ENCODE measurements at regions not wholly inside any gene's neighbourhood (a gene's known extent, or its start where the extent isn't known, plus 50 kb on each side); places are given as distances from the start of the nearest gene placed in this dataset.

GRCh38 chr16:50496990-50497389 lies 51.2 kb upstream of the NKD1 start:
- TF ChIP-seq CTCF (conservative IDR thresholded peaks at IDR 0.05 in 1 of 2, IDR thresholded peaks at IDR 0.05 in 1 of 2; ENCODE audit: low read depth in 1 of 2, low read length in 2 of 2) (no peak), EZH2 (IDR thresholded peaks at IDR 0.05; ENCODE audit: low read length, missing control alignments) (no peak)
